Keratinocyte (primary cell): ENCODE measurements at regions not wholly inside any gene's neighbourhood (a gene's known extent, or its start where the extent isn't known, plus 50 kb on each side); places are given as distances from the start of the nearest gene placed in this dataset.

Experiments
- EZH2 ChIP-seq: IDR thresholded peaks from one replicate; pipeline ENCODE4 v1.6.1; 2012; ENCODE audit warnings: inconsistent platforms, mild to moderate bottlenecking, low read length, moderate library complexity
- TF ChIP-seq, protein P1 (sequence below), 3 experiments: IDR thresholded peaks in 1 of 3; conservative IDR thresholded peaks in 1 of 3; optimal IDR thresholded peaks in 1 of 3; 2 replicates in 2 of 3; 3 replicates in 1 of 3; pipeline versions ENCODE3 to v1.5.1; 2011; ENCODE audit warnings: low read length in 3 of 3, mild to moderate bottlenecking in 3 of 3, moderate library complexity in 2 of 3, control low read depth in 1 of 3, inconsistent platforms in 1 of 3; ENCODE audit not compliant: insufficient read depth in 2 of 3; ENCODE audit errors: extremely low read depth in 1 of 3

DNA sequence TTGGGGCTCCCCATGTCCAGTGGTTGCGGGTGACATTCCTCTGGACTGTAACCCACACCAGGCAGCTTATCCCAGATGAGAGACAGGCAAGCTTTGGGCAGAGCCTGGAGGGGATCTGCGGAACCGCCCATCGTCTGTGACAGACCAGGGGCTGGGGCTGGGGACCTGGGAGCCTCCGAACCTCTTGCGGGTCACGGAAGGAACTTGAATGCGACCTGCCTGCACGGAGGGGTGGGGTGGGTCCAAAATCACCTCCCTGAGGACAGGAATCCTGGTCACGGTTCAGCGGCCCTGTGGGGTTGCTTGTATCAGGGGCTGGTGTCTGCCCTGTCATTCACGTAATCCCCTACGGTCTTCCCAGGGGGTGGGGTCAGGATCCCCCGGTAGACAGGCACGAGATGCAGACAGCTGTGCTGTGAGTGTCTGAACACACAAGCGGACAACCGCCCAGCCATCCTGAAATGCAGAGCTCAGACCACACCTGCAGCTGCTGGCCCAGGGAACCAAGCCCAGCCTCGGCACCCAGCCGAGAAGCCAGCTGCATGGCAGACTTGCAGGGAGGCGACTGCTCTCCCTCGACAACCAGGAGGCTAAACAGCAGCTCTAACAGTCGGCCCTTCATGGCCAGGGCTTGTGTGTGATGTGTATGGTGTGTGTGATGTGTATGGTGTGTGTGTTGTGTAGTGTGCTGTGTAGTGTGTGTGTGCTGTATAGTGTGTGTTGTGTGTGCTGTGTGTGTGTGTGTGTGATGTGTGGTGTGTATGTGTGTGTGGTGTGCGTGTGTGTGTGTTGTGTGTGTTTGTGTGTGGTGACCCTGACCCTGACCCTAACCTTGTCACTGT is 105.9 kb upstream of the ADRA2C start:
- TF ChIP-seq, protein P1, sequence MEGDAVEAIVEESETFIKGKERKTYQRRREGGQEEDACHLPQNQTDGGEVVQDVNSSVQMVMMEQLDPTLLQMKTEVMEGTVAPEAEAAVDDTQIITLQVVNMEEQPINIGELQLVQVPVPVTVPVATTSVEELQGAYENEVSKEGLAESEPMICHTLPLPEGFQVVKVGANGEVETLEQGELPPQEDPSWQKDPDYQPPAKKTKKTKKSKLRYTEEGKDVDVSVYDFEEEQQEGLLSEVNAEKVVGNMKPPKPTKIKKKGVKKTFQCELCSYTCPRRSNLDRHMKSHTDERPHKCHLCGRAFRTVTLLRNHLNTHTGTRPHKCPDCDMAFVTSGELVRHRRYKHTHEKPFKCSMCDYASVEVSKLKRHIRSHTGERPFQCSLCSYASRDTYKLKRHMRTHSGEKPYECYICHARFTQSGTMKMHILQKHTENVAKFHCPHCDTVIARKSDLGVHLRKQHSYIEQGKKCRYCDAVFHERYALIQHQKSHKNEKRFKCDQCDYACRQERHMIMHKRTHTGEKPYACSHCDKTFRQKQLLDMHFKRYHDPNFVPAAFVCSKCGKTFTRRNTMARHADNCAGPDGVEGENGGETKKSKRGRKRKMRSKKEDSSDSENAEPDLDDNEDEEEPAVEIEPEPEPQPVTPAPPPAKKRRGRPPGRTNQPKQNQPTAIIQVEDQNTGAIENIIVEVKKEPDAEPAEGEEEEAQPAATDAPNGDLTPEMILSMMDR (optimal IDR thresholded peaks at IDR 0.05 in 1 of 3, IDR thresholded peaks at IDR 0.05 in 1 of 3, conservative IDR thresholded peaks at IDR 0.05 in 1 of 3; ENCODE audit: extremely low read depth in 1 of 3, insufficient read depth in 2 of 3, low read length in 3 of 3): no peak
- no peak for TF ChIP-seq EZH2
